ENCODE measurements at regions not wholly inside any gene's neighbourhood (a gene's known extent, or its start where the extent isn't known, plus 50 kb on each side); places are given as distances from the start of the nearest gene placed in this dataset.

GRCh38 chr1:221558396-221558795 lies 183.5 kb downstream of the DUSP10 start:
- no peak for TF ChIP-seq NFIC (IDR thresholded peaks at IDR 0.05; ENCODE audit: low read depth, low read length)
- no peak for TF ChIP-seq NR2C1 (IDR thresholded peaks at IDR 0.05)
